Fibroblast of lung (primary cell): ENCODE measurements at regions not wholly inside any gene's neighbourhood (a gene's known extent, or its start where the extent isn't known, plus 50 kb on each side); places are given as distances from the start of the nearest gene placed in this dataset.

Source experiments
- DNase-seq, 2 donors: peaks; one replicate each; pipeline versions ENCODE4 v3.0.0 to v3.0.0-alpha.2; 2010; ENCODE audit warnings: low read depth in 2 of 2
- H2AFZ ChIP-seq: 2 replicates; pipeline ENCODE4 v1.5.1; 2012; ENCODE audit warnings: low read length, control low read depth, inconsistent platforms
- H3K27ac ChIP-seq: 2 replicates; pipeline ENCODE4 v1.5.1; 2011; ENCODE audit warnings: low read length, control low read depth; ENCODE audit not compliant: insufficient read depth
- H3K27me3 ChIP-seq: 2 replicates; pipeline ENCODE4 v1.5.1; 2011; ENCODE audit warnings: mild to moderate bottlenecking, low read length; ENCODE audit not compliant: control insufficient read depth, insufficient read depth
- H3K36me3 ChIP-seq: 2 replicates; pipeline ENCODE4 v1.5.1; 2011; ENCODE audit warnings: low read length; ENCODE audit not compliant: control insufficient read depth, insufficient read depth
- H3K4me1 ChIP-seq: 2 replicates; pipeline ENCODE4 v1.5.1; 2011; ENCODE audit warnings: low read length; ENCODE audit not compliant: control insufficient read depth, insufficient read depth; ENCODE audit errors: extremely low read depth
- H3K4me2 ChIP-seq: 2 replicates; pipeline ENCODE4 v1.5.1; 2011; ENCODE audit warnings: low read length, control low read depth; ENCODE audit not compliant: insufficient read depth; ENCODE audit errors: extremely low read depth
- H3K4me3 ChIP-seq, 4 experiments: fragments of 200-600 bp in 1 of 4; sonication (generic) in 1 of 4; replicated peaks in 1 of 4; 2 replicates each; pipeline ENCODE4 v1.5.1; 2011 to 2016; ENCODE audit warnings: low read length in 4 of 4, low read depth in 3 of 4, mild to moderate bottlenecking in 3 of 4, control low read depth in 2 of 4, inconsistent platforms in 1 of 4, mixed read lengths in 1 of 4; ENCODE audit not compliant: insufficient read depth in 1 of 4; ENCODE audit errors: control extremely low read depth in 1 of 4
- H3K79me2 ChIP-seq: 2 replicates; pipeline ENCODE4 v1.5.1; 2012; ENCODE audit warnings: mild to moderate bottlenecking, low read length, inconsistent platforms; ENCODE audit not compliant: control insufficient read depth, insufficient read depth
- H3K9ac ChIP-seq: 2 replicates; pipeline ENCODE4 v1.5.1; 2011; ENCODE audit warnings: mild to moderate bottlenecking, low read length, control low read depth; ENCODE audit not compliant: insufficient read depth
- H3K9me3 ChIP-seq: 2 replicates; pipeline ENCODE4 v1.5.1; 2012; ENCODE audit warnings: low read depth, low read length; ENCODE audit not compliant: control insufficient read depth, insufficient read depth
- H4K20me1 ChIP-seq: 2 replicates; pipeline ENCODE4 v1.5.1; 2011; ENCODE audit warnings: low read length; ENCODE audit not compliant: control insufficient read depth, insufficient read depth; ENCODE audit errors: extremely low read depth
- EZH2 ChIP-seq: IDR thresholded peaks from 2 replicates; pipeline ENCODE4 v1.5.1; 2012; ENCODE audit warnings: low read length, control low read depth, mild to moderate bottlenecking; ENCODE audit errors: missing control alignments
- TF ChIP-seq, protein P1 (sequence below), 2 donors: IDR thresholded peaks in 1 of 2; conservative IDR thresholded peaks in 1 of 2; 1 replicate in 1 of 2; 2 replicates in 1 of 2; pipeline ENCODE4 v1.5.1; 2011 to 2012; ENCODE audit warnings: low read length in 2 of 2, control low read depth in 1 of 2, inconsistent platforms in 1 of 2, low read depth in 1 of 2, mild to moderate bottlenecking in 1 of 2

DNA sequence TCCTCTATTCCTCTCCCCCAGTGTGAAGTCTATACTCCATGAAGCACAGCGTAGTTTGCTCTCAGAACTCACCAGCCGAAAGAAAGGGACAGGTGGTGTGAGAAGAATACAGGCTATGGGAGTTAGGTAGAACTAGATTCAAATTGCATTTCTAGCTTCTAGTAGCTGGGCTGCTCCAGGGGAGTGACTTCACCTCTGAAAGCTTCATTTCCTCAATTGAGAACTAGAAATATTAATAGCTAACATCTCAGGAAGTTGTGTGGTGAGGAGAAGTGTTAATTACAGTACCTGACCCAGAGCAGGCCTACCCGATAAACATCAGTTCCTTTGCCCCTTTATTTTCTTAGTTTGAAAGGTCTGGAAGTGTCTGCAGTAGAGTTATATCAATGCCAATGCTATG is 484.7 kb upstream of the TENM4 start:
- Histone ChIP-seq H4K20me1 (no peaks in the 10 kb centered on the region), H3K4me3 (no peak overlapping the region), H3K27ac (no peak overlapping the region), H3K9me3 (no peaks in the 10 kb centered on the region), H2AFZ (no peak overlapping the region), H3K36me3 (no peaks in the 10 kb centered on the region), H3K9ac (no peak overlapping the region), H3K27me3 (no peaks in the 10 kb centered on the region), H3K4me1 (no peaks in the 10 kb centered on the region), H3K4me2 (no peak overlapping the region), H3K79me2 (no peaks in the 10 kb centered on the region)
- DNase-seq, result no peak
- TF ChIP-seq, protein P1, sequence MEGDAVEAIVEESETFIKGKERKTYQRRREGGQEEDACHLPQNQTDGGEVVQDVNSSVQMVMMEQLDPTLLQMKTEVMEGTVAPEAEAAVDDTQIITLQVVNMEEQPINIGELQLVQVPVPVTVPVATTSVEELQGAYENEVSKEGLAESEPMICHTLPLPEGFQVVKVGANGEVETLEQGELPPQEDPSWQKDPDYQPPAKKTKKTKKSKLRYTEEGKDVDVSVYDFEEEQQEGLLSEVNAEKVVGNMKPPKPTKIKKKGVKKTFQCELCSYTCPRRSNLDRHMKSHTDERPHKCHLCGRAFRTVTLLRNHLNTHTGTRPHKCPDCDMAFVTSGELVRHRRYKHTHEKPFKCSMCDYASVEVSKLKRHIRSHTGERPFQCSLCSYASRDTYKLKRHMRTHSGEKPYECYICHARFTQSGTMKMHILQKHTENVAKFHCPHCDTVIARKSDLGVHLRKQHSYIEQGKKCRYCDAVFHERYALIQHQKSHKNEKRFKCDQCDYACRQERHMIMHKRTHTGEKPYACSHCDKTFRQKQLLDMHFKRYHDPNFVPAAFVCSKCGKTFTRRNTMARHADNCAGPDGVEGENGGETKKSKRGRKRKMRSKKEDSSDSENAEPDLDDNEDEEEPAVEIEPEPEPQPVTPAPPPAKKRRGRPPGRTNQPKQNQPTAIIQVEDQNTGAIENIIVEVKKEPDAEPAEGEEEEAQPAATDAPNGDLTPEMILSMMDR (conservative IDR thresholded peaks at IDR 0.05 in 1 of 2, IDR thresholded peaks at IDR 0.05 in 1 of 2; ENCODE audit: low read depth in 1 of 2, low read length in 2 of 2), result no peak
- TF ChIP-seq EZH2, result no peak

GRCh38 chr11:79922641-79923040 is 481.8 kb upstream of the TENM4 start:
- DNase-seq, result no peak
- Histone ChIP-seq H3K27ac (no peak overlapping the region), H3K4me3 (no peak overlapping the region), H3K36me3 (no peaks in the 10 kb centered on the region), H3K9ac (no peak overlapping the region), H2AFZ (no peak overlapping the region), H3K4me1 (no peaks in the 10 kb centered on the region), H3K79me2 (no peaks in the 10 kb centered on the region), H3K27me3 (no peaks in the 10 kb centered on the region), H3K4me2 (no peak overlapping the region), H4K20me1 (no peaks in the 10 kb centered on the region), H3K9me3 (no peaks in the 10 kb centered on the region)
- TF ChIP-seq, protein P1 (conservative IDR thresholded peaks at IDR 0.05 in 1 of 2, IDR thresholded peaks at IDR 0.05 in 1 of 2; ENCODE audit: low read depth in 1 of 2, low read length in 2 of 2), result no peak
- TF ChIP-seq EZH2, result no peak

DNA sequence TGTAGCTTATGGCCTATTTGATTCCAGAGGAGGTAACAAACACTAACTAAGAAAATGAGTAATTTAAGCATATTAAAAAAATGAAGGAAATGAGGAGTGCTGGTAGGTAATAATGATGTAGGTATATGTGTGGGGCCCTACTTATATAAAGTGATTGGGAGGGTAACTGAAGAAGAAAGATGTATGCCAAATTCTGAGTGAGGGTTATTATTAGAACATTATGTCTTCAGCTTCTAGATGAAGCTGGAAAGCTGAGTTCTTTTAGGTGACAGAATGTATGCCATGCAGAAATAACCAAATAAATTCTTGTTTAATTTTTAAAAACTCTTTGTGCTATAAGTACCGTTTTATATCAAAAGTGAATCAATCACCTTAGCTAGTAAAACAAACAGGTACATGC is 479.6 kb upstream of the TENM4 start:
- Histone ChIP-seq H3K4me1 (no peaks in the 10 kb centered on the region), H3K9ac (no peak overlapping the region), H3K9me3 (no peaks in the 10 kb centered on the region)

More for the DNA sequence above, 479.6 kb upstream of the TENM4 start:
- Histone ChIP-seq H2AFZ (no peak overlapping the region), H4K20me1 (no peaks in the 10 kb centered on the region), H3K27me3 (no peaks in the 10 kb centered on the region), H3K79me2 (no peaks in the 10 kb centered on the region), H3K4me3 (no peak overlapping the region), H3K27ac (no peak overlapping the region), H3K36me3 (no peaks in the 10 kb centered on the region), H3K4me2 (no peak overlapping the region)
- TF ChIP-seq, protein P1 (conservative IDR thresholded peaks at IDR 0.05 in 1 of 2, IDR thresholded peaks at IDR 0.05 in 1 of 2; ENCODE audit: low read depth in 1 of 2, low read length in 2 of 2), result no peak
- TF ChIP-seq EZH2, result no peak
- no peak for DNase-seq
